SU-DHL-6 (cell line): ENCODE measurements at regions not wholly inside any gene's neighbourhood (a gene's known extent, or its start where the extent isn't known, plus 50 kb on each side); places are given as distances from the start of the nearest gene placed in this dataset.

Experiments
- H2AFZ ChIP-seq: fragments of 200-600 bp; sonication (generic); 2 replicates; pipeline ENCODE4 v1.6.1; 2014; ENCODE audit warnings: low read depth, mild to moderate bottlenecking, moderate library complexity, mixed read lengths, antibody characterized with exemption, low read length; ENCODE audit not compliant: severe bottlenecking
- H3F3A ChIP-seq: fragments of 200-600 bp; shearing (Covaris generic); 2 replicates; pipeline ENCODE4 v1.6.0; 2016; ENCODE audit warnings: antibody characterized with exemption, mild to moderate bottlenecking; ENCODE audit not compliant: insufficient read depth
- H3K27ac ChIP-seq: fragments of 200-600 bp; sonication (generic); 2 replicates; pipeline ENCODE4 v1.5.1; 2016; ENCODE audit warnings: low read depth, mild to moderate bottlenecking, low read length, moderate library complexity, mixed read lengths
- H3K27me3 ChIP-seq: fragments of 200-600 bp; sonication (generic), shearing (Covaris generic); 2 replicates; pipeline ENCODE4 v1.6.0; 2014; ENCODE audit warnings: mild to moderate bottlenecking, low read length
- H3K36me3 ChIP-seq: fragments of 200-600 bp; sonication (generic); 2 replicates; pipeline ENCODE4 v1.6.1; 2014; ENCODE audit warnings: mild to moderate bottlenecking, low read length, mixed read lengths
- H3K4me2 ChIP-seq: fragments of 300-600, 200-600 bp; shearing (Covaris generic), sonication (generic); 2 replicates; pipeline ENCODE4 v1.6.0; 2014; ENCODE audit warnings: low read length, low read depth, mild to moderate bottlenecking; ENCODE audit not compliant: poor library complexity, severe bottlenecking
- H3K4me3 ChIP-seq: fragments of 200-600 bp; sonication (generic); 2 replicates; pipeline ENCODE4 v1.5.1; 2014; ENCODE audit warnings: antibody characterized with exemption, low read length, mild to moderate bottlenecking, mixed read lengths; ENCODE audit not compliant: insufficient read depth, poor library complexity, severe bottlenecking
- H3K79me2 ChIP-seq: fragments of 200-600 bp; sonication (generic); 2 replicates; pipeline ENCODE4 v1.6.1; 2014; ENCODE audit warnings: mild to moderate bottlenecking, low read length, moderate library complexity; ENCODE audit not compliant: insufficient read depth
- H3K9ac ChIP-seq: fragments of 200-600 bp; sonication (generic); 2 replicates; pipeline ENCODE4 v1.7.0; 2014; ENCODE audit warnings: mild to moderate bottlenecking, low read length
- H3K9me2 ChIP-seq: fragments of 200-600 bp; sonication (generic); replicated peaks from 2 replicates; pipeline ENCODE4 v1.6.1; 2014; ENCODE audit warnings: low read length; ENCODE audit not compliant: insufficient read depth
- H3K9me3 ChIP-seq: fragments of 200-600 bp; sonication (generic); 2 replicates; pipeline ENCODE4 v1.6.1; 2014; ENCODE audit warnings: low read length, mixed read lengths; ENCODE audit not compliant: insufficient read depth
- H4K20me1 ChIP-seq: fragments of 200-600 bp; sonication (generic); 2 replicates; pipeline ENCODE4 v1.6.1; 2014; ENCODE audit warnings: low read depth, mild to moderate bottlenecking, antibody characterized with exemption, low read length, moderate library complexity, mixed read lengths
- CTCF ChIP-seq: fragments of 200-600 bp; sonication (generic); IDR thresholded peaks from one replicate; pipeline ENCODE4 v1.5.1; 2017; ENCODE audit warnings: antibody characterized with exemption, mild to moderate bottlenecking, low read length, moderate library complexity; ENCODE audit not compliant: insufficient read depth, poor library complexity, severe bottlenecking
- EZH2phosphoT487 ChIP-seq: fragments of 200-600 bp; sonication (generic), shearing (Covaris generic); conservative IDR thresholded peaks from 2 replicates; pipeline ENCODE4 v1.6.1; 2018; ENCODE audit warnings: mild to moderate bottlenecking, antibody characterized with exemption, low read length, moderate library complexity, mixed read lengths

DNA sequence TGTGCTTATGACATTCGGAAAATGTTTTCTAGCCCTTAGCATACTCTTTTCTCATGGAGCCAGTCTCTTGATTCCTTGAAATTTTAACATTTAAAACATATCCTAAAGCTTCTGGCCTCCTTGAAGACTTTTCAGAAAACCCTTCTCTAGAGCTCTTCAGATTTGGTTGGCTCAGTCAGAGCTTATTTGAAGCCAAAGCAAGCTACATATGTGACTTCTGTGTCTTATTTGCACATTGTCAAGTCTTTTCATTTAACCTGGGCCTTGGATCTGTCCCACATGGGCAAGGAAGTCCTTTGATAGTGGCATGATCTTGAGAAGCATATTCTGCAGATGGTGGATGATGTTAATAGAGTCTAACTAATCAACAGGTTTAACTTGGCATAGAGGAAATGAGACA lies 116.5 kb downstream of the LACC1 start:
- Histone ChIP-seq H3K4me2 (no peak overlapping the region), H3K27ac (no peak overlapping the region), H3K9me3 (no peaks in the 10 kb centered on the region), H2AFZ (no peak overlapping the region), H3K4me3 (no peak overlapping the region), H3F3A (no peaks in the 10 kb centered on the region), H3K9me2 (no peaks in the 10 kb centered on the region), H4K20me1 (no peaks in the 10 kb centered on the region), H3K27me3 (no peaks in the 10 kb centered on the region), H3K9ac (no peak overlapping the region), H3K79me2 (no peaks in the 10 kb centered on the region), H3K36me3 (no peaks in the 10 kb centered on the region)
- TF ChIP-seq EZH2phosphoT487, result no peak
- no peak for TF ChIP-seq CTCF

DNA sequence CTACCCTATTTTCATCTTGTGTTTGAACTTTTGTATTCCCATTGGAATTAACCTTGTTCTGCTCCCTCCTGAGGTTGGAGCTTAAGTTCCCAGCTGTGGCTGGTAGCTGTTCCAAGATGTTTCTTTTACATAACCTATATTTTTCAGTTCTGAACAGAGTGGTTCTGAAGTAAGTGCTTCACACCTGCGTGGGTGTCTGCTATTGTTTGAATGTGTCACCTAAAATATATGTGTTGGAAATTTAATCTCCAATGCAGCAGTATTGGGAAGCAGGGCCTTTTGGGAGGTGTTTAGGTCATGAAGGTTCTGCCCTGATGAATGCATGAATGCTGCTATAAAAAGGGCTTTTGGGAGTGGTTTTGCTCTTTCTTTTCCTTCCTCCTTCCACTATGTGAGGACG lies 123.8 kb downstream of the LACC1 start:
- Histone ChIP-seq H3K4me3 (no peak overlapping the region), H3K9me2 (no peaks in the 10 kb centered on the region), H3K4me2 (no peak overlapping the region), H3K9me3 (no peaks in the 10 kb centered on the region), H3K27ac (no peak overlapping the region), H3K27me3 (no peaks in the 10 kb centered on the region), H3K79me2 (no peaks in the 10 kb centered on the region), H3K9ac (no peak overlapping the region), H4K20me1 (no peaks in the 10 kb centered on the region), H2AFZ (no peak overlapping the region), H3K36me3 (no peaks in the 10 kb centered on the region), H3F3A (no peaks in the 10 kb centered on the region)
- TF ChIP-seq CTCF (no peak), EZH2phosphoT487 (no peak)

- TF ChIP-seq CTCF (no peak), EZH2phosphoT487 (no peak)
- H2AFZ ChIP-seq, result no peak overlapping the region
- H3K9ac ChIP-seq, result no peak overlapping the region
- H3K27me3 ChIP-seq, result no peaks in the 10 kb centered on the region
- no peak overlapping the region for H3K4me3 ChIP-seq
- no peak overlapping the region for H3K4me2 ChIP-seq
- H3K79me2 ChIP-seq, result no peaks in the 10 kb centered on the region
- no peaks in the 10 kb centered on the region for H3F3A ChIP-seq
- H3K27ac ChIP-seq, result no peak overlapping the region
- no peaks in the 10 kb centered on the region for H4K20me1 ChIP-seq
- no peaks in the 10 kb centered on the region for H3K9me2 ChIP-seq
- no peaks in the 10 kb centered on the region for H3K36me3 ChIP-seq
- no peaks in the 10 kb centered on the region for H3K9me3 ChIP-seq
These were observed 125.2 kb downstream of the LACC1 start for GRCh38 chr13:44004878-44005277.

- TF ChIP-seq EZH2phosphoT487 (no peak), CTCF (no peak)
- H3F3A ChIP-seq, result no peaks in the 10 kb centered on the region
- H3K27me3 ChIP-seq, result no peaks in the 10 kb centered on the region
- no peaks in the 10 kb centered on the region for H3K9me3 ChIP-seq
- no peak overlapping the region for H3K27ac ChIP-seq
- H3K4me3 ChIP-seq, result no peak overlapping the region
- H3K4me2 ChIP-seq, result no peak overlapping the region
- H3K9me2 ChIP-seq, result no peaks in the 10 kb centered on the region
- no peaks in the 10 kb centered on the region for H3K79me2 ChIP-seq
- no peaks in the 10 kb centered on the region for H3K36me3 ChIP-seq
- no peaks in the 10 kb centered on the region for H4K20me1 ChIP-seq
- no peak overlapping the region for H2AFZ ChIP-seq
- no peak overlapping the region for H3K9ac ChIP-seq
These were observed 127.7 kb downstream of the LACC1 start for GRCh38 chr13:44007451-44007850.
